ENCODE measurements at regions not wholly inside any gene's neighbourhood (a gene's known extent, or its start where the extent isn't known, plus 50 kb on each side); places are given as distances from the start of the nearest gene placed in this dataset.

GRCh38 chr3:95758707-95759106 is 1055.7 kb upstream of the EPHA6 start:
- no peaks in the 10 kb centered on the region for H3K9me3 ChIP-seq (ENCODE audit: low read length)
- H3K79me2 ChIP-seq (replicated peaks; ENCODE audit: insufficient read depth, low read length): no peaks in the 10 kb centered on the region
- no peak overlapping the region for H3K27ac ChIP-seq (ENCODE audit: low read length)
- TF ChIP-seq CTCF (IDR thresholded peaks at IDR 0.05; ENCODE audit: poor library complexity, severe bottlenecking) (no peak), EP300 (conservative IDR thresholded peaks at IDR 0.05; ENCODE audit: poor library complexity, severe bottlenecking) (no peak)
- H4K20me1 ChIP-seq (ENCODE audit: insufficient read depth): no peaks in the 10 kb centered on the region
- H2AFZ ChIP-seq (ENCODE audit: low read depth, low read length): no peak overlapping the region
- H3K36me3 ChIP-seq (ENCODE audit: insufficient read depth, low read length): no peaks in the 10 kb centered on the region
- H3K9ac ChIP-seq (ENCODE audit: low read length): no peak overlapping the region
- no peak overlapping the region for H3K4me2 ChIP-seq (ENCODE audit: low read length)
- no peaks in the 10 kb centered on the region for H3F3A ChIP-seq (ENCODE audit: insufficient read depth, low read length, poor library complexity, severe bottlenecking)
- H3K4me3 ChIP-seq (ENCODE audit: low read length): no peak overlapping the region
- no peaks in the 10 kb centered on the region for H3K9me2 ChIP-seq (ENCODE audit: insufficient read depth, low read length)
- no peaks in the 10 kb centered on the region for H3K27me3 ChIP-seq (ENCODE audit: insufficient read depth, low read depth, low read length)

GRCh38 chr3:95759614-95760301 is 1054.6 kb upstream of the EPHA6 start:
- TF ChIP-seq TAF1 (IDR thresholded peaks at IDR 0.05; ENCODE audit: low read depth) (no peak), EZH2 (IDR thresholded peaks at IDR 0.05; ENCODE audit: borderline replicate concordance, insufficient read depth, low read length, poor library complexity, severe bottlenecking) (no peak), CTCF (IDR thresholded peaks at IDR 0.05; ENCODE audit: poor library complexity, severe bottlenecking) (no peak), REST (IDR thresholded peaks at IDR 0.05; ENCODE audit: borderline replicate concordance) (no peak), POLR2AphosphoS5 (IDR thresholded peaks at IDR 0.05) (no peak), RAD21 (conservative IDR thresholded peaks at IDR 0.05) (no peak), SMC3 (conservative IDR thresholded peaks at IDR 0.05; ENCODE audit: poor library complexity) (no peak), MXI1 (conservative IDR thresholded peaks at IDR 0.05; ENCODE audit: poor library complexity, severe bottlenecking) (no peak), EP300 (conservative IDR thresholded peaks at IDR 0.05; ENCODE audit: poor library complexity, severe bottlenecking) (no peak)
- H3F3A ChIP-seq (ENCODE audit: insufficient read depth, low read length, poor library complexity, severe bottlenecking): no peaks in the 10 kb centered on the region
- H3K4me2 ChIP-seq (ENCODE audit: low read length): no peak overlapping the region
- H3K36me3 ChIP-seq (ENCODE audit: insufficient read depth, low read length): no peaks in the 10 kb centered on the region
- H4K20me1 ChIP-seq (ENCODE audit: insufficient read depth): no peaks in the 10 kb centered on the region
- no peaks in the 10 kb centered on the region for H3K9me3 ChIP-seq (ENCODE audit: low read length)
- H3K9me2 ChIP-seq (ENCODE audit: insufficient read depth, low read length): no peaks in the 10 kb centered on the region
- H3K27me3 ChIP-seq (ENCODE audit: insufficient read depth, low read depth, low read length): no peaks in the 10 kb centered on the region
- no peak overlapping the region for H3K27ac ChIP-seq (ENCODE audit: low read length)
- no peak overlapping the region for H3K9ac ChIP-seq (ENCODE audit: low read length)
- no peaks in the 10 kb centered on the region for H3K79me2 ChIP-seq (replicated peaks; ENCODE audit: insufficient read depth, low read length)
- no peak overlapping the region for H2AFZ ChIP-seq (ENCODE audit: low read depth, low read length)
- H3K4me3 ChIP-seq (ENCODE audit: low read length): no peak overlapping the region
